Caki2 (cell line): ENCODE measurements at regions not wholly inside any gene's neighbourhood (a gene's known extent, or its start where the extent isn't known, plus 50 kb on each side); places are given as distances from the start of the nearest gene placed in this dataset.

Experiments
- DNase-seq: peaks from one replicate; pipeline ENCODE4 v3.0.0-alpha.2; 2015; ENCODE audit warnings: low read depth
- in situ Hi-C: cut with HindIII; loops from 2 replicates; pipeline ENCODE4 v1.10.0; 2016; ENCODE audit warnings: low sequenced_read_pairs, low pct_unique_long_range_greater_than_20kb, mixed read lengths

GRCh38 chr6:168756009-168756634, 315.1 kb downstream of the SMOC2 start:
- DNase-seq: no peak
- in situ Hi-C loops: no loop called here

- in situ Hi-C loops: no loop called here
- DNase-seq: no peak
These were observed 305.7 kb downstream of the SMOC2 start for GRCh38 chr6:168746643-168747042.

GRCh38 chr6:168746013-168746412, 305.0 kb downstream of the SMOC2 start:
- DNase-seq: no peak
- in situ Hi-C loops: no loop called here

- DNase-seq: no peak
- in situ Hi-C loops: no loop called here
These were observed 303.9 kb downstream of the SMOC2 start for GRCh38 chr6:168744861-168745260.

- in situ Hi-C loops: no loop called here
- DNase-seq: no peak
These were observed 301.2 kb downstream of the SMOC2 start for GRCh38 chr6:168741942-168742782.

- in situ Hi-C loops: no loop called here
- no peak for DNase-seq
These were observed 300.3 kb downstream of the SMOC2 start for GRCh38 chr6:168741305-168741704.

- DNase-seq: no peak
- in situ Hi-C loops: no loop called here
These were observed 298.4 kb downstream of the SMOC2 start for GRCh38 chr6:168739381-168739780.

- in situ Hi-C loops: no loop called here
These were observed 296.5 kb downstream of the SMOC2 start for GRCh38 chr6:168737481-168737880.

GRCh38 chr6:168737014-168737413, 296.0 kb downstream of the SMOC2 start:
- DNase-seq: no peak
- in situ Hi-C loops: no loop called here

More at GRCh38 chr6:168737481-168737880, 296.5 kb downstream of the SMOC2 start:
- peak; percentile 58 for DNase-seq

GRCh38 chr6:168736039-168736438, 295.1 kb downstream of the SMOC2 start:
- DNase-seq: no peak
- in situ Hi-C loops: no loop called here

GRCh38 chr6:168735268-168735949, 294.4 kb downstream of the SMOC2 start:
- DNase-seq: no peak
- in situ Hi-C loops: no loop called here

GRCh38 chr6:168734523-168734922, 293.5 kb downstream of the SMOC2 start:
- in situ Hi-C loops: no loop called here
- DNase-seq: no peak

- no peak for DNase-seq
- in situ Hi-C loops: no loop called here
These were observed 291.7 kb downstream of the SMOC2 start for GRCh38 chr6:168732676-168733075.

GRCh38 chr6:168730931-168731716, 290.1 kb downstream of the SMOC2 start:
- in situ Hi-C loops: no loop called here
- DNase-seq: no peak

GRCh38 chr6:168728056-168728455, 287.1 kb downstream of the SMOC2 start:
- in situ Hi-C loops: no loop called here
- DNase-seq: no peak

- DNase-seq: no peak
- in situ Hi-C loops: no loop called here
These were observed 285.4 kb downstream of the SMOC2 start for GRCh38 chr6:168726312-168726856.

- no peak for DNase-seq
- in situ Hi-C loops: no loop called here
These were observed 284.8 kb downstream of the SMOC2 start for GRCh38 chr6:168725802-168726201.
